H9 (cell line): ENCODE measurements at regions not wholly inside any gene's neighbourhood (a gene's known extent, or its start where the extent isn't known, plus 50 kb on each side); places are given as distances from the start of the nearest gene placed in this dataset.

Experiments
- DNase-seq: peaks from one replicate; pipeline ENCODE4 v3.0.0-alpha.2; 2017
- H2AFZ ChIP-seq: one replicate; pipeline ENCODE4 v1.6.1; 2013; ENCODE audit warnings: mild to moderate bottlenecking, low read length, control low read depth, moderate library complexity
- H2AK5ac ChIP-seq: 2 replicates; pipeline ENCODE4 v1.6.1; 2013; ENCODE audit warnings: low read length, control low read depth, mixed read lengths; ENCODE audit not compliant: insufficient read length
- H2BK120ac ChIP-seq: one replicate; pipeline ENCODE4 v1.6.1; 2013; ENCODE audit warnings: low read depth, mild to moderate bottlenecking, low read length, control low read depth, inconsistent platforms; ENCODE audit not compliant: poor library complexity, severe bottlenecking
- H2BK12ac ChIP-seq: 2 replicates; pipeline ENCODE4 v1.6.1; 2013; ENCODE audit warnings: low read length, control low read depth, mixed read lengths, low read depth; ENCODE audit not compliant: insufficient read length
- H2BK15ac ChIP-seq: 2 replicates; pipeline ENCODE4 v1.6.1; 2013; ENCODE audit warnings: low read depth, low read length, control low read depth
- H2BK20ac ChIP-seq: one replicate; pipeline ENCODE4 v1.6.1; 2013; ENCODE audit warnings: low read depth, mild to moderate bottlenecking, low read length, control low read depth, inconsistent platforms; ENCODE audit not compliant: poor library complexity, severe bottlenecking
- H2BK5ac ChIP-seq: 2 replicates; pipeline ENCODE4 v1.6.1; 2013; ENCODE audit warnings: low read length, control low read depth, mixed read lengths; ENCODE audit not compliant: insufficient read length
- H3K14ac ChIP-seq: 2 replicates; pipeline ENCODE4 v1.6.1; 2013; ENCODE audit warnings: low read length, control low read depth; ENCODE audit not compliant: insufficient read depth
- H3K18ac ChIP-seq: 2 replicates; pipeline ENCODE4 v1.6.1; 2013; ENCODE audit warnings: low read depth, mild to moderate bottlenecking, mixed read lengths, low read length, control low read depth; ENCODE audit not compliant: insufficient read length
- H3K23ac ChIP-seq: 2 replicates; pipeline ENCODE4 v1.6.1; 2013; ENCODE audit warnings: low read length, control low read depth, mixed read lengths, low read depth; ENCODE audit not compliant: insufficient read length
- H3K23me2 ChIP-seq: 2 replicates; pipeline ENCODE4 v1.6.1; 2013; ENCODE audit warnings: low read depth, mild to moderate bottlenecking, mixed read lengths, low read length, control low read depth; ENCODE audit not compliant: insufficient read length, poor library complexity, severe bottlenecking
- H3K27ac ChIP-seq: 2 replicates; pipeline ENCODE4 v1.5.1; 2013; ENCODE audit warnings: low read length, control low read depth, mixed read lengths, low read depth; ENCODE audit not compliant: insufficient read length
- H3K27me3 ChIP-seq: 2 replicates; pipeline ENCODE4 v1.6.1; 2013; ENCODE audit warnings: low read length, control low read depth, inconsistent platforms; ENCODE audit not compliant: insufficient read depth
- H3K4ac ChIP-seq: 2 replicates; pipeline ENCODE4 v1.6.1; 2013; ENCODE audit warnings: low read depth, mild to moderate bottlenecking, control low read depth, inconsistent platforms, low read length, moderate library complexity
- H3K4me1 ChIP-seq: 2 replicates; pipeline ENCODE4 v1.6.1; 2013; ENCODE audit warnings: low read length, control low read depth, inconsistent platforms; ENCODE audit not compliant: insufficient read depth
- H3K4me2 ChIP-seq: 2 replicates; pipeline ENCODE4 v1.6.1; 2013; ENCODE audit warnings: low read length, control low read depth, mixed read lengths; ENCODE audit not compliant: insufficient read length, insufficient read depth
- H3K56ac ChIP-seq: 2 replicates; pipeline ENCODE4 v1.6.1; 2013; ENCODE audit warnings: low read depth, mild to moderate bottlenecking, mixed read lengths, low read length, control low read depth; ENCODE audit not compliant: insufficient read length
- H3K79me1 ChIP-seq: 2 replicates; pipeline ENCODE4 v1.6.1; 2013; ENCODE audit warnings: low read depth, mild to moderate bottlenecking, moderate library complexity, low read length, control low read depth, inconsistent platforms; ENCODE audit not compliant: insufficient read depth, poor library complexity, severe bottlenecking
- H3K79me2 ChIP-seq: 2 replicates; pipeline ENCODE4 v1.6.1; 2013; ENCODE audit warnings: low read length, control low read depth, inconsistent platforms; ENCODE audit not compliant: insufficient read depth
- H3K9ac ChIP-seq: 2 replicates; pipeline ENCODE4 v1.6.1; 2013; ENCODE audit warnings: low read length, control low read depth, mixed read lengths; ENCODE audit not compliant: insufficient read length; ENCODE audit errors: extremely low read depth
- H3K9me3 ChIP-seq: one replicate; pipeline ENCODE4 v1.6.1; 2013; ENCODE audit warnings: low read depth, low read length, inconsistent platforms; ENCODE audit not compliant: control insufficient read depth
- H3T11ph ChIP-seq: one replicate; pipeline ENCODE4 v1.6.1; 2013; ENCODE audit warnings: mild to moderate bottlenecking, low read length, control low read depth, inconsistent platforms
- H4K20me1 ChIP-seq: one replicate; pipeline ENCODE4 v1.6.1; 2013; ENCODE audit not compliant: control insufficient read depth, insufficient read length, insufficient read depth
- H4K5ac ChIP-seq: 2 replicates; pipeline ENCODE4 v1.6.1; 2013; ENCODE audit warnings: low read depth, mild to moderate bottlenecking, mixed read lengths, low read length, control low read depth; ENCODE audit not compliant: insufficient read length
- H4K8ac ChIP-seq: replicated peaks from 2 replicates; pipeline ENCODE4 v1.6.1; 2013; ENCODE audit warnings: low read length, control low read depth, mixed read lengths, low read depth; ENCODE audit not compliant: insufficient read length
- H4K91ac ChIP-seq: 2 replicates; pipeline ENCODE4 v1.6.1; 2013; ENCODE audit warnings: low read depth, mild to moderate bottlenecking, moderate library complexity, mixed read lengths, low read length, control low read depth; ENCODE audit not compliant: insufficient read length
- H3K27ac Mint-ChIP-seq, 3 experiments: 2 replicates in 2 of 3; 3 replicates in 1 of 3; pipeline ENCODE4 v1.8.0; 2020 to 2021; ENCODE audit warnings: mixed read lengths in 3 of 3, mild to moderate bottlenecking in 1 of 3, moderate library complexity in 1 of 3
- H3K27me3 Mint-ChIP-seq: 2 replicates; pipeline ENCODE4 v1.8.0; 2021; ENCODE audit warnings: low read depth, mild to moderate bottlenecking, moderate library complexity, mixed read lengths
- H3K36me3 Mint-ChIP-seq, 3 experiments: 2 replicates in 2 of 3; 3 replicates in 1 of 3; pipeline ENCODE4 v1.8.0; 2020 to 2021; ENCODE audit warnings: low read depth in 3 of 3, mixed read lengths in 3 of 3; ENCODE audit not compliant: insufficient read depth in 1 of 3
- H3K4me1 Mint-ChIP-seq, 2 experiments: 2 replicates each; pipeline ENCODE4 v1.8.0; 2020; ENCODE audit warnings: mixed read lengths in 2 of 2
- H3K4me3 Mint-ChIP-seq, 2 experiments: 2 replicates in 1 of 2; 3 replicates in 1 of 2; pipeline ENCODE4 v1.8.0; 2020 to 2021; ENCODE audit warnings: mild to moderate bottlenecking in 2 of 2, mixed read lengths in 2 of 2, moderate library complexity in 1 of 2
- H3K9me3 Mint-ChIP-seq, 2 experiments: 2 replicates in 1 of 2; 3 replicates in 1 of 2; pipeline ENCODE4 v1.8.0; 2020; ENCODE audit warnings: mild to moderate bottlenecking in 2 of 2, mixed read lengths in 2 of 2, moderate library complexity in 1 of 2
- WGBS: extraction: QIAGEN DNeasy Blood & Tissue Kit; methylation state at CpG from one replicate; pipeline ENCODE4 v1.1.7; 2013; ENCODE audit warnings: missing lambda C conversion rate, low lambda C conversion rate, mixed read lengths; ENCODE audit not compliant: insufficient read length; ENCODE audit errors: extremely low coverage; 5-methylcytosine and 5-hydroxymethylcytosine counted together
- TF ChIP-seq, protein P1 (sequence below): fragments of 200-600 bp; sonication (generic); conservative IDR thresholded peaks from 3 replicates; pipeline ENCODE4 v1.8.0; 2021; ENCODE audit warnings: antibody characterized with exemption, mild to moderate bottlenecking

DNA sequence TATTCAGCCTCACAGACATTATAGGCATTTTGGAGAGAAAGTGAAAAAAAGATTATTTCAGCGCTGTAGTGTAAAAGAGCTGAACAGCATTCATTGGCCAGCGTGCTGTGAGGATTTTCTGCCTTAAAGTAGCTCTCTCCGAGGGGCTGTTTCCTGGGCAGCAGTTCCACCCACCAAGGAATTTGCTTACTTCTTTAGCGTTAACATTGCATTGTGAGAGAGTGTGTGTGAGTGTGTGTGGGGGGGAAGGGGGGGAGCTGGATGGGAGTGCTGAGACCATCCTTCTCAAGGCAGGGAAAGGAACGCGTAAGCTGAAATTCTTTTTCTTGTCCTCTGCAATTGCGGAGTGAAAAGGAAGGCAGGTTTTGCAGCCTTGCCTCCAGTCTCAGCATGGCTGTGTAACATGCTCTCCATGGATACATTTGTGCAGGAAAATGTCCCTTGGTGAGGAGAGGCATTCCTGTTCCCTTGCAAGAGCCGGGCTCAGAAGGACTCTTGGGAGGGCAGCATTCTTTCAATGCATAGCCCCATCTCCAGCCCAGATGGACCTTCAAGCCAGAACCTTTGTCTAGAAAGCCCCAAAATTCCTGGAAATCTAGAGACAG, 159.9 kb upstream of the NAV2 start:
- WGBS: no CpG with 5 or more reads among the region's 8 CpGs
- H2AFZ ChIP-seq: no peak overlapping the region
- no peak overlapping the region for H2BK5ac ChIP-seq
- no peak overlapping the region; a peak in 2 of 7 replicates for H3K27ac Mint-ChIP-seq
- no peak overlapping the region for H3K4ac ChIP-seq
- H3K4me1 Mint-ChIP-seq: peaks cover 5 to 24% of the 10 kb centered on the region in 2 experiments; a peak in 3 of 4 replicates
- no peaks in the 10 kb centered on the region for H3K23me2 ChIP-seq
- H3K14ac ChIP-seq: no peak overlapping the region
- TF ChIP-seq, protein P1, sequence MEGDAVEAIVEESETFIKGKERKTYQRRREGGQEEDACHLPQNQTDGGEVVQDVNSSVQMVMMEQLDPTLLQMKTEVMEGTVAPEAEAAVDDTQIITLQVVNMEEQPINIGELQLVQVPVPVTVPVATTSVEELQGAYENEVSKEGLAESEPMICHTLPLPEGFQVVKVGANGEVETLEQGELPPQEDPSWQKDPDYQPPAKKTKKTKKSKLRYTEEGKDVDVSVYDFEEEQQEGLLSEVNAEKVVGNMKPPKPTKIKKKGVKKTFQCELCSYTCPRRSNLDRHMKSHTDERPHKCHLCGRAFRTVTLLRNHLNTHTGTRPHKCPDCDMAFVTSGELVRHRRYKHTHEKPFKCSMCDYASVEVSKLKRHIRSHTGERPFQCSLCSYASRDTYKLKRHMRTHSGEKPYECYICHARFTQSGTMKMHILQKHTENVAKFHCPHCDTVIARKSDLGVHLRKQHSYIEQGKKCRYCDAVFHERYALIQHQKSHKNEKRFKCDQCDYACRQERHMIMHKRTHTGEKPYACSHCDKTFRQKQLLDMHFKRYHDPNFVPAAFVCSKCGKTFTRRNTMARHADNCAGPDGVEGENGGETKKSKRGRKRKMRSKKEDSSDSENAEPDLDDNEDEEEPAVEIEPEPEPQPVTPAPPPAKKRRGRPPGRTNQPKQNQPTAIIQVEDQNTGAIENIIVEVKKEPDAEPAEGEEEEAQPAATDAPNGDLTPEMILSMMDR: no peak
- no peaks in the 10 kb centered on the region for H4K20me1 ChIP-seq
- no peak overlapping the region for H3K4me3 Mint-ChIP-seq
- H4K91ac ChIP-seq: no peak overlapping the region
- 0 out of 2 replicates have a peak, but pooled peaks cover 4% of the 10 kb centered on the region for H3K4me1 ChIP-seq
- H3K79me2 ChIP-seq: no peaks in the 10 kb centered on the region
- H3K9me3 ChIP-seq: no peaks in the 10 kb centered on the region
- H3K79me1 ChIP-seq: no peaks in the 10 kb centered on the region
- no peaks in the 10 kb centered on the region; the same call in 1 of the 2 replicates for H3K27me3 ChIP-seq
- H4K5ac ChIP-seq: no peak overlapping the region
- H2BK20ac ChIP-seq: no peak overlapping the region
- no peak overlapping the region for H2BK120ac ChIP-seq
- DNase-seq: no peak
- no peak overlapping the region for H2BK12ac ChIP-seq
- H3K36me3 Mint-ChIP-seq: no peaks in the 10 kb centered on the region
- H3K23ac ChIP-seq: no peak overlapping the region
- H3T11ph ChIP-seq: no peak overlapping the region
- no peak overlapping the region for H4K8ac ChIP-seq
- H3K4me2 ChIP-seq: no peak overlapping the region
- no peak overlapping the region for H3K18ac ChIP-seq
- no peak overlapping the region for H2AK5ac ChIP-seq
- no peaks in the 10 kb centered on the region; the same call in 1 of the 2 replicates for H3K27me3 Mint-ChIP-seq
- no peak overlapping the region for H3K9ac ChIP-seq
- no peak overlapping the region for H2BK15ac ChIP-seq
- H3K27ac ChIP-seq: no peak overlapping the region
- H3K56ac ChIP-seq: no peak overlapping the region
- no peaks in the 10 kb centered on the region for H3K9me3 Mint-ChIP-seq
